Left lung (tissue), 4 donors: ENCODE measurements at regions not wholly inside any gene's neighbourhood (a gene's known extent, or its start where the extent isn't known, plus 50 kb on each side); places are given as distances from the start of the nearest gene placed in this dataset.

ENCODE experiments used
- ATAC-seq: fragments of 200-7000 bp; cut with Tn5 transposase; one replicate; pipeline ENCODE4 v1.9.1; 2020; ENCODE audit warnings: moderate library complexity
- DNase-seq, 4 donors: peaks; one replicate each; pipeline ENCODE4 v3.0.0-alpha.2; 2013 to 2020
- H3K27ac ChIP-seq, 2 donors: fragments of 200-600 bp; sonication (generic) in 1 of 2; one replicate each; pipeline versions ENCODE4 v1.5.0 to v1.8.0; 2020 to 2021
- H3K27me3 ChIP-seq, 2 donors: fragments of 200-600 bp; sonication (generic) in 1 of 2; one replicate each; pipeline versions ENCODE4 v1.5.0 to v1.8.0; 2020 to 2021
- H3K36me3 ChIP-seq, 2 donors: fragments of 200-600 bp; sonication (generic) in 1 of 2; one replicate each; pipeline versions ENCODE4 v1.5.0 to v1.8.0; 2020 to 2021
- H3K4me1 ChIP-seq, 2 donors: fragments of 200-600 bp; one replicate each; pipeline ENCODE4 v1.8.0; 2021
- H3K4me3 ChIP-seq, 2 donors: fragments of 200-600 bp; sonication (generic) in 1 of 2; one replicate each; pipeline versions ENCODE4 v1.5.0 to v1.8.0; 2020 to 2021; ENCODE audit warnings: mild to moderate bottlenecking in 1 of 2
- H3K9me3 ChIP-seq, 2 donors: fragments of 200-600 bp; sonication (generic) in 1 of 2; one replicate each; pipeline versions ENCODE4 v1.5.0 to v1.8.0; 2020 to 2021
- CTCF ChIP-seq, 2 donors: fragments of 200-600 bp; sonication (generic) in 1 of 2; IDR thresholded peaks; one replicate each; pipeline versions ENCODE4 v1.5.0 to v1.8.0; 2021; ENCODE audit warnings: antibody characterized with exemption in 2 of 2
- intact Hi-C, 2 donors: fragments of 100-400 bp; cut with DNase I; formaldehyde crosslinking; loops; one replicate each; pipeline versions ENCODE4 v1.11.2 to v1.14.2; 2022
- donor health status: DM: no; HTN: yes; CAD: no.
- donor health status: DM: no; HTN: no; CAD: no.

GRCh38 chr6:90707246-90707645 lies 120.4 kb upstream of the MAP3K7 start:
- Histone ChIP-seq H3K36me3 (no peaks in the 10 kb centered on the region), H3K4me3 (no peak overlapping the region), H3K4me1 (no peaks in the 10 kb centered on the region), H3K27ac (no peak overlapping the region), H3K9me3 (no peaks in the 10 kb centered on the region), H3K27me3 (no peaks in the 10 kb centered on the region)
- ATAC-seq (peak; percentile 83), DNase-seq (no peak)
- no peak for TF ChIP-seq CTCF (IDR thresholded peaks at IDR 0.05)
- intact Hi-C loops = no loop called here

GRCh38 chr6:90703336-90703735 lies 116.5 kb upstream of the MAP3K7 start:
- Histone ChIP-seq H3K27ac (no peak overlapping the region), H3K36me3 (no peaks in the 10 kb centered on the region), H3K9me3 (no peaks in the 10 kb centered on the region), H3K4me1 (no peaks in the 10 kb centered on the region), H3K27me3 (no peaks in the 10 kb centered on the region), H3K4me3 (no peak overlapping the region)
- intact Hi-C loops = no loop called here
- DNase-seq (no peak), ATAC-seq (no peak)
- no peak for TF ChIP-seq CTCF (IDR thresholded peaks at IDR 0.05)

- no peaks in the 10 kb centered on the region for H3K36me3 ChIP-seq
- intact Hi-C loops = no loop called here
- H3K4me3 ChIP-seq = no peak overlapping the region
- H3K27me3 ChIP-seq = no peaks in the 10 kb centered on the region
- ATAC-seq (no peak), DNase-seq (no peak)
- TF ChIP-seq CTCF (IDR thresholded peaks at IDR 0.05) = no peak
- H3K9me3 ChIP-seq = no peaks in the 10 kb centered on the region
- H3K4me1 ChIP-seq = no peaks in the 10 kb centered on the region
- no peak overlapping the region for H3K27ac ChIP-seq
Measured at GRCh38 chr6:90701926-90702325, 115.1 kb upstream of the MAP3K7 start.

GRCh38 chr6:90701146-90701781 lies 114.4 kb upstream of the MAP3K7 start:
- no peak for ATAC-seq
- no peaks in the 10 kb centered on the region for H3K27me3 ChIP-seq

GRCh38 chr6:90695316-90695715 lies 108.4 kb upstream of the MAP3K7 start:
- DNase-seq = no peak
- Histone ChIP-seq H3K9me3 (no peaks in the 10 kb centered on the region), H3K36me3 (no peaks in the 10 kb centered on the region), H3K4me3 (no peak overlapping the region), H3K4me1 (no peaks in the 10 kb centered on the region), H3K27ac (no peak overlapping the region), H3K27me3 (no peaks in the 10 kb centered on the region)
- ATAC-seq = no peak
- no peak for TF ChIP-seq CTCF (IDR thresholded peaks at IDR 0.05)
- intact Hi-C loops = no loop called here

More at GRCh38 chr6:90701146-90701781, 114.4 kb upstream of the MAP3K7 start:
- H3K9me3 ChIP-seq = no peaks in the 10 kb centered on the region
- no peak for DNase-seq
- H3K4me1 ChIP-seq = no peaks in the 10 kb centered on the region
- no peak overlapping the region for H3K27ac ChIP-seq
- no peak overlapping the region for H3K4me3 ChIP-seq
- TF ChIP-seq CTCF (IDR thresholded peaks at IDR 0.05) = no peak
- H3K36me3 ChIP-seq = no peaks in the 10 kb centered on the region
- intact Hi-C loops = no loop called here
